ENCODE measurements at regions not wholly inside any gene's neighbourhood (a gene's known extent, or its start where the extent isn't known, plus 50 kb on each side); places are given as distances from the start of the nearest gene placed in this dataset.

- no peak for TF ChIP-seq TRIM28 (IDR thresholded peaks at IDR 0.05; ENCODE audit: borderline replicate concordance, low read length)
- TF ChIP-seq YY1 (tag by site-specific recombination; IDR thresholded peaks at IDR 0.05): no peak
- no peak for TF ChIP-seq ZBTB11 (tag by site-specific recombination; conservative IDR thresholded peaks at IDR 0.05; ENCODE audit: low read depth)
- TF ChIP-seq CTCF (tag by site-specific recombination; IDR thresholded peaks at IDR 0.05): no peak
- no peak for TF ChIP-seq ZNF37A (tag by site-specific recombination; IDR thresholded peaks at IDR 0.05)
- no peak for TF ChIP-seq ZNF292 (tag by site-specific recombination; IDR thresholded peaks at IDR 0.05; ENCODE audit: borderline replicate concordance, low read depth)
- TF ChIP-seq PBX3 (CRISPR knock-in tag; IDR thresholded peaks at IDR 0.05): no peak
- TF ChIP-seq ZNF580 (tag by site-specific recombination; IDR thresholded peaks at IDR 0.05): no peak
- TF ChIP-seq HIC1 (tag by site-specific recombination; IDR thresholded peaks at IDR 0.05): no peak
- TF ChIP-seq GLI2 (tag by site-specific recombination; IDR thresholded peaks at IDR 0.05; ENCODE audit: borderline replicate concordance, low read depth): no peak
- no peak for TF ChIP-seq ZNF629 (tag by site-specific recombination; IDR thresholded peaks at IDR 0.05)
- no peak for TF ChIP-seq BCL11A (tag by site-specific recombination; IDR thresholded peaks at IDR 0.05; ENCODE audit: low read depth)
- TF ChIP-seq PATZ1 (tag by site-specific recombination; IDR thresholded peaks at IDR 0.05): no peak
Observed at GRCh38 chr6:166768761-166769160, 141.7 kb upstream of the RPS6KA2 start.

Data from HEK293 (cell line).